Choroid plexus epithelial cell (primary cell): ENCODE measurements at regions not wholly inside any gene's neighbourhood (a gene's known extent, or its start where the extent isn't known, plus 50 kb on each side); places are given as distances from the start of the nearest gene placed in this dataset.

Experiments used
- DNase-seq: peaks from one replicate; pipeline ENCODE4 v3.0.0-alpha.2; 2010; ENCODE audit warnings: low read depth
- H3K4me3 ChIP-seq: 2 replicates; pipeline ENCODE4 v1.5.1; 2011; ENCODE audit warnings: low read depth, mild to moderate bottlenecking, control low read depth, low read length, moderate library complexity
- TF ChIP-seq, protein P1 (sequence below): conservative IDR thresholded peaks from 2 replicates; pipeline ENCODE4 v1.5.1; 2011; ENCODE audit warnings: low read depth, mild to moderate bottlenecking, control low read depth, inconsistent platforms, low read length, moderate library complexity

DNA sequence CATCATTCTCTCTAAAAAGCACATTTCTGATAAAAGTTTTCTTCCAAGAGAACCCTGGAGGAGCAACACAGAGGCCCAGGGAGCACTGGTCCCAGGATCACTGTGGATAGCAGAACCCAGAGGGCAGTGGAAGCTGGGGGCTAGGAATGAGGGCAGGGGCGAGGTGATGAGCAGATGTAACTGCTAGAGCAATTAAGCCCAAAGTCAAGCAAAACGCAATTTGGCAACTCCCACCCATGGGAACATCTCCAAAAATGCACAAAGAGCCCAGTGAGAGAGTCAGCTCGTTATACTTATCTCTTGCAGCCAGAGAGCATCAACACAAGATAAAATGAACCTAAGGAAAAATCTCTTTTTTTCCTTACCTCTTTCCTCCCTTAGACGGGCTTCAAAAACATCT, 284.2 kb downstream of the TBC1D4 start:
- TF ChIP-seq, protein P1, sequence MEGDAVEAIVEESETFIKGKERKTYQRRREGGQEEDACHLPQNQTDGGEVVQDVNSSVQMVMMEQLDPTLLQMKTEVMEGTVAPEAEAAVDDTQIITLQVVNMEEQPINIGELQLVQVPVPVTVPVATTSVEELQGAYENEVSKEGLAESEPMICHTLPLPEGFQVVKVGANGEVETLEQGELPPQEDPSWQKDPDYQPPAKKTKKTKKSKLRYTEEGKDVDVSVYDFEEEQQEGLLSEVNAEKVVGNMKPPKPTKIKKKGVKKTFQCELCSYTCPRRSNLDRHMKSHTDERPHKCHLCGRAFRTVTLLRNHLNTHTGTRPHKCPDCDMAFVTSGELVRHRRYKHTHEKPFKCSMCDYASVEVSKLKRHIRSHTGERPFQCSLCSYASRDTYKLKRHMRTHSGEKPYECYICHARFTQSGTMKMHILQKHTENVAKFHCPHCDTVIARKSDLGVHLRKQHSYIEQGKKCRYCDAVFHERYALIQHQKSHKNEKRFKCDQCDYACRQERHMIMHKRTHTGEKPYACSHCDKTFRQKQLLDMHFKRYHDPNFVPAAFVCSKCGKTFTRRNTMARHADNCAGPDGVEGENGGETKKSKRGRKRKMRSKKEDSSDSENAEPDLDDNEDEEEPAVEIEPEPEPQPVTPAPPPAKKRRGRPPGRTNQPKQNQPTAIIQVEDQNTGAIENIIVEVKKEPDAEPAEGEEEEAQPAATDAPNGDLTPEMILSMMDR, result no peak
- no peak overlapping the region for H3K4me3 ChIP-seq
- DNase-seq, result no peak

GRCh38 chr13:75196147-75196837, 285.7 kb downstream of the TBC1D4 start:
- H3K4me3 ChIP-seq, result peak overlapping the region; percentile 2
- TF ChIP-seq, protein P1, result peak; percentile 26
- DNase-seq, result peak; percentile 95

GRCh38 chr13:75195495-75196146, 286.3 kb downstream of the TBC1D4 start:
- peak; percentile 92 for DNase-seq
- peak overlapping the region; percentile 2 for H3K4me3 ChIP-seq
- TF ChIP-seq, protein P1, result no peak

GRCh38 chr13:75194717-75195462, 287.1 kb downstream of the TBC1D4 start:
- DNase-seq, result no peak
- no peak overlapping the region for H3K4me3 ChIP-seq
- TF ChIP-seq, protein P1, result no peak

DNA sequence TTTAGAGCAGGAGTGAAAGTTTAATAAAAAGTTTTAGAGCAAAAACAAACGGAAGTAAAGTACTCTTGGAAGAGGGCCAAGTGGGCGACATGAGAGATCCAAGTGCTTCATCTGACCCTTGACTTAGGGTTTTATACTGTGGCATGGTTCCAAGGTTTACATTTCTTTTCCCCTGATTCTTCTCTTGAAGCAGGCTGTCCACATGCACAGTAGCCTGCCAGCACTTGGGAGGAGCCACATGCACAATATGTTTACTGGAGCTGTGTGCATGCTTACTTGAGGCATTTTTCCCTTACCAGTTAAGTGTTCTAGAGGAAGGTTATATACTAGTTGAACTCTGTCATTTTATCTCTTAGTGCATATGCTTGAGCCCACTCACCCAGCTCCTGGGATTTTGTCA, 295.6 kb downstream of the TBC1D4 start:
- peak; percentile 56 for DNase-seq
- TF ChIP-seq, protein P1, result no peak

DNA sequence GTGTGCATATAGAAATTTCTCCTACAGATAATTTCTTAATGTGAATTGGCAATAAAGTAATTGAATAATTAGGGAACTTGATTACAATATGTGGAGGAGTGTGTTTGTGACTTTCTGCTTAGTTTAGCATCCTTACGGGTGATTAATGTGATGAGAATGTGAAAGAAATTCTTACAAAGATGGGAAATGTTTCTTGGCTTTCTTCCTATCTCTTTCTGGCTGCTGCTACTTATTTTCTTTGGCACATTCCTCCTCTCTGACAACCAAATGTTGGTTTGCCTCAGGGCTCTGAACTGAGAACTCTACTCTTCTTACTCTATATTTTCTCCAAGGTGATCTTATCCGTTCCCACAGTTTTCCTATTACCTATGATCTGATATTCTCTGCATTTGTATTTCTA, 300.1 kb downstream of the TBC1D4 start:
- DNase-seq, result peak; percentile 95
- no peak overlapping the region for H3K4me3 ChIP-seq
- TF ChIP-seq, protein P1, result no peak

More for the DNA sequence above, 295.6 kb downstream of the TBC1D4 start:
- H3K4me3 ChIP-seq, result no peak overlapping the region
